ENCODE measurements at regions not wholly inside any gene's neighbourhood (a gene's known extent, or its start where the extent isn't known, plus 50 kb on each side); places are given as distances from the start of the nearest gene placed in this dataset.

DNA sequence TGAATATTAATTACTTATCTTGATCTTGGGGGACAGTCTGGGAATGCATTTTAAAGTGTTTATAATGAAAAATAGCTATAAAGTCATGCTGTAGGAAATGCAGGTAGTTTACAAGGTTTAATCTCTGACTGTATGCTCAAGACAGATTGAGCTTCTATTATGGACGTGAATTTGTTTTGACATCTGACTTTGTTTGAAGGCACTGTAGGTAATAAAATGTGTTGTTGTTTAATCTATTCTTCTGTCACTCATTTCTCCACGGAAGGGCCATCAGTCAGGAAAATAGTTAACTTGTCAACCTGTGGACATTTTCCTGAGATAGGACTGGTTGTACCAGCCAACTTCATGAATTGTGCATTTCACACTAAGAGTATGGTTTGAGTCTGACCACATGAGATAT, 893.1 kb upstream of the SLITRK6 start:
- DNase-seq (no peak), ATAC-seq (no peak)
- WGBS, 2 donors: 59 to 73% methylated on average over 2 of the region's 2 CpGs
- Histone ChIP-seq H3K4me3 (no peak overlapping the region), H3K27me3 (no peaks in the 10 kb centered on the region), H3K9me3 (peaks cover 0 to 14% (median 0%) of the 10 kb centered on the region in 11 donors), H3K27ac (no peak overlapping the region), H3K36me3 (no peaks in the 10 kb centered on the region), H3K4me1 (no peaks in the 10 kb centered on the region)
- TF ChIP-seq, protein P1, sequence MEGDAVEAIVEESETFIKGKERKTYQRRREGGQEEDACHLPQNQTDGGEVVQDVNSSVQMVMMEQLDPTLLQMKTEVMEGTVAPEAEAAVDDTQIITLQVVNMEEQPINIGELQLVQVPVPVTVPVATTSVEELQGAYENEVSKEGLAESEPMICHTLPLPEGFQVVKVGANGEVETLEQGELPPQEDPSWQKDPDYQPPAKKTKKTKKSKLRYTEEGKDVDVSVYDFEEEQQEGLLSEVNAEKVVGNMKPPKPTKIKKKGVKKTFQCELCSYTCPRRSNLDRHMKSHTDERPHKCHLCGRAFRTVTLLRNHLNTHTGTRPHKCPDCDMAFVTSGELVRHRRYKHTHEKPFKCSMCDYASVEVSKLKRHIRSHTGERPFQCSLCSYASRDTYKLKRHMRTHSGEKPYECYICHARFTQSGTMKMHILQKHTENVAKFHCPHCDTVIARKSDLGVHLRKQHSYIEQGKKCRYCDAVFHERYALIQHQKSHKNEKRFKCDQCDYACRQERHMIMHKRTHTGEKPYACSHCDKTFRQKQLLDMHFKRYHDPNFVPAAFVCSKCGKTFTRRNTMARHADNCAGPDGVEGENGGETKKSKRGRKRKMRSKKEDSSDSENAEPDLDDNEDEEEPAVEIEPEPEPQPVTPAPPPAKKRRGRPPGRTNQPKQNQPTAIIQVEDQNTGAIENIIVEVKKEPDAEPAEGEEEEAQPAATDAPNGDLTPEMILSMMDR (IDR thresholded peaks at IDR 0.05): no peak
- intact Hi-C loops (cut with DNase I): no loop called here

DNA sequence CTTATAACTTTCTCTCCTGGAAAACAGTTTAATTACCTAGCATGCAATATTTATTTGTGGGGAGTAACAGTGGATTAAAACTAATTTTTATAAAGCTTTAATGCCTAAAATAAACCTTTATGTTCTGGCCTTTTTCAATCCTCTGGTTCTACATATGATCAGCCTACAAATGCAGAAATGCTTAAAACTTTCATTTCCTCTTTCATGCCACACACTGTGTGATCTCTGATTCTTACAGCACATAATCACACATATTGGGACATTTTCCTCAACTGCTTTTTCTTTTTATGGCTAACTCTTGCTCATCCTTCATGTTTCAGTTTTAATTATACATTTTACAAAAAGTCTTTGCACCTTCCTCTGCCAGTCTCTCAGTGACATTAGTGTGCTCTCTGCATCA, 910.8 kb upstream of the SLITRK6 start:
- no peak for DNase-seq
- H3K27me3 ChIP-seq: no peaks in the 10 kb centered on the region
- ATAC-seq: no peak
- H3K27ac ChIP-seq: no peak overlapping the region
- H3K4me1 ChIP-seq: no peaks in the 10 kb centered on the region
- TF ChIP-seq, protein P1 (IDR thresholded peaks at IDR 0.05): no peak
- H3K4me3 ChIP-seq: no peak overlapping the region
- intact Hi-C loops (cut with DNase I): no loop called here
- peaks cover 0 to 32% (median 3%) of the 10 kb centered on the region in 11 donors for H3K9me3 ChIP-seq
- H3K36me3 ChIP-seq: no peaks in the 10 kb centered on the region

DNA sequence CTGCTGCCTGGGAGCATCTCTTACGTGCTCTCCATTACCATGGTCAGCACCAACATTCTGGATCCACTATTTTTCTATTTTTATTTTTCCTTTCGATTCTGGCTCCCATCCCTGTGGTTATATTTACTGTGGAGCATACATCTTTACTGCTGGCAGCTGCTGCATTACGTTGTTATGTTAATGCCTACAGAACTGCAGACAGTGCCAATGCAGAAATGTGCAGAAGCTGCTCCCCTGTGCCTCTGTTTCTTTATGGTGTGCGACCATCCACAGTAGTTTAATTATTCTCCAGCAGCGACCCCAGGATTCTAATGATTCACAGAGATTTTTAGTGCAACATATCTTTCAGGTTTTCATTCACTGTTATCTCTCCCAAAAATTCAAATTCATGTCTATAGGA, 911.7 kb upstream of the SLITRK6 start:
- intact Hi-C loops (cut with DNase I): no loop called here
- Histone ChIP-seq H3K27ac (no peak overlapping the region), H3K4me3 (no peak overlapping the region), H3K27me3 (no peaks in the 10 kb centered on the region), H3K36me3 (no peaks in the 10 kb centered on the region), H3K9me3 (peaks cover 0 to 29% (median under 1%) of the 10 kb centered on the region in 11 donors), H3K4me1 (no peaks in the 10 kb centered on the region)
- 63 to 67% methylated on average over 5 of the region's 5 CpGs for WGBS, 2 donors
- ATAC-seq: no peak
- TF ChIP-seq, protein P1 (IDR thresholded peaks at IDR 0.05): no peak
- no peak for DNase-seq

DNA sequence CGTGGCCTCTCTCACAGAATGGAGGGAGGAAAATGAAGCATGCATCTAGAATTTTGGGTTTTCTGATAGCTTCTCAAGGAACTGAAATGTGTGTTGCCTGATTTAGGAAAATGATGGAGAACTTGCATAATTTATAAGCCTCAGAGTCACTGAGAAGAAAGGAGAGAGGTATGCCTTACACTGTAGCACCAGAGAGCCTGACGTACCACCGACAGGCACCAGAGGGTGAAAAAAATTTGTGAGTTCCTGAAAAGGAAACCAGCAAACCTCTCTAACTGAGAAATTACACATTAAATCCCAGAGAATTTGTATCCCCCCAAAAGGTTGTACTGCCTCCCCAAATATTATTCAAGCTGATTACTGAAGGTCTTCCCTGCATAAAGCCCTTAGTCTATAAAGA, 915.3 kb upstream of the SLITRK6 start:
- intact Hi-C loops (cut with DNase I): no loop called here
- DNase-seq: no peak
- no peaks in the 10 kb centered on the region for H3K4me1 ChIP-seq
- H3K9me3 ChIP-seq: peaks cover 0 to 17% (median 0%) of the 10 kb centered on the region in 11 donors
- no peak overlapping the region for H3K4me3 ChIP-seq
- no peaks in the 10 kb centered on the region for H3K36me3 ChIP-seq
- no peak for ATAC-seq
- 73 to 81% methylated on average over 3 of the region's 3 CpGs for WGBS, 2 donors
- H3K27ac ChIP-seq: no peak overlapping the region
- no peaks in the 10 kb centered on the region for H3K27me3 ChIP-seq
- TF ChIP-seq, protein P1 (IDR thresholded peaks at IDR 0.05): no peak

DNA sequence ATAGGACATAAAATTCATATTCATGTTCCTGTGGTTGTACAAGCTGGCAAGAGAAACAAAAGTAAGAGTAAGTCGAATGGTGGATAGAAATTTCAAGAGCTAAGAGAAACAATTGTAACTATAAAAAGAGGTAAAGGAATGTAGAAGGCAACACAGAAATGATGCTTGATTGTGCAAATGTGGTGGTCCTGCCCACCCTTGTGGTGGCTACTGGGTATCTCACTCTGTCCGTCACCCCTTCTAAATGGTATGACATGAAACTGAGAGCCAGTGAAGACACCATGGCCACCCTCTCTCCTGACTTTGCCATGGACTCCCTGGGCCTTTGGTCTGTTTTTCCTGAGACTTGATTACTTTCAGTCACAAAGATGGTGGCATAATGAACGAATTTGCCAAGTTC, 925.9 kb upstream of the SLITRK6 start:
- Histone ChIP-seq H3K36me3 (no peaks in the 10 kb centered on the region), H3K4me3 (no peak overlapping the region), H3K9me3 (peaks cover 0 to 12% (median 0%) of the 10 kb centered on the region in 11 donors), H3K27me3 (no peaks in the 10 kb centered on the region), H3K27ac (no peak overlapping the region), H3K4me1 (no peaks in the 10 kb centered on the region)
- intact Hi-C loops (cut with DNase I): no loop called here
- 44 to 46% methylated on average over 3 of the region's 3 CpGs for WGBS, 2 donors
- TF ChIP-seq, protein P1 (IDR thresholded peaks at IDR 0.05): no peak
- ATAC-seq (no peak), DNase-seq (no peak)
